ENCODE measurements at regions not wholly inside any gene's neighbourhood (a gene's known extent, or its start where the extent isn't known, plus 50 kb on each side); places are given as distances from the start of the nearest gene placed in this dataset.
"Not testable (repeated sequence)": the region's sequence is repeated elsewhere in the genome, so short reads cannot be mapped to it uniquely, and the experiment has no call there.

DNA sequence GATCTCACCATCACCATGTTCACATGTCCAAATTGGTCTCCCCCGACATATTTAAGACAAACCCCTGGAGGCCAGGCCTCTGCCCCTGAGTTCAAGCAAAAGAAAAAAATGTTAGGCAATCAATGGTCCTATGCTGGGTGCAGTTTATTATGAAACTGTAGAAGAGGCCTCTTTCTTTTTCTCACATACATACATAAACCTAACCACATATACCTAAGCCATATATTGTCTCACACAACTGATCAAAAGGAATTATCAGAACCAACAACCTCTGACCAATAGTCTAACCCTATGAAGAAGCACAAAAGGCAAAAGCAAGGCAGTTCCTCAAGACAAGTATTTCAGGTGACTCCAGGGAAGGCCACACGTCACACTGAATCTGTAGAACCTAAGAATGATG lies 49.9 kb downstream of the ILRUN start:
- Mint-ChIP-seq H3K4me3 (no peak overlapping the region), H3K27ac (peak overlapping the region in 1 of 3 donors; percentile 58), H3K27me3 (no peaks in the 10 kb centered on the region), H3K4me1 (peaks cover 12 to 37% (median 34%) of the 10 kb centered on the region in 3 donors), H3K9me3 (no peaks in the 10 kb centered on the region), H3K36me3 (peaks cover 14% of the 10 kb centered on the region)

DNA sequence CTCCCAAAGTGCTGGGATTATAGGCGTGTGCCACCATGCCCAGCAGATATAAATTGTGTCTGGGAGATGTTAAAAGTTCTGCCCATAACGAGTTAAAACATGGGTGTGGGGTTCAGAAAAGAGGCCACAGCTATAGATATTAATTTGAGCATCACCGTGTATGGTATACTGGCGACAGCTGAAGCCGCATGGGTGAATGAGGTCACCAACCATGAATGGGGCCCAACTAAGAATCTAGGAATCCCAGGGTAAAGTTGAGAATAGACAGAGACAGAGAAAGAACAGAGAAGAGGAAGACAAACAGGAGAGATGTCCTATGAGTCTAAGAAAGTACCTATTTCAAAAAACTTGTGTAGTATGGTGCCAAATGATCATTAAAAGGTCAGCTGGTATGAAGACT lies 50.9 kb downstream of the ILRUN start:
- Mint-ChIP-seq H3K27me3 (no peaks in the 10 kb centered on the region), H3K27ac (peak overlapping the region in 2 of 3 donors; percentile 30 to 39), H3K4me3 (no peak overlapping the region), H3K36me3 (peaks cover 14% of the 10 kb centered on the region), H3K4me1 (peaks cover 13 to 32% (median 27%) of the 10 kb centered on the region in 3 donors), H3K9me3 (no peaks in the 10 kb centered on the region)

- H3K9me3 Mint-ChIP-seq, result no peaks in the 10 kb centered on the region
- H3K4me3 Mint-ChIP-seq, result no peak overlapping the region
- H3K36me3 Mint-ChIP-seq, result peaks cover 18% of the 10 kb centered on the region
- H3K27me3 Mint-ChIP-seq, result no peaks in the 10 kb centered on the region
- H3K27ac Mint-ChIP-seq, result peak overlapping the region in 1 of 3 donors; percentile 34
- peaks cover 21 to 38% (median 24%) of the 10 kb centered on the region in 3 donors for H3K4me1 Mint-ChIP-seq
Observed at GRCh38 chr6:34644716-34645115, 51.9 kb downstream of the ILRUN start.

GRCh38 chr6:34642427-34642826 lies 54.1 kb downstream of the ILRUN start:
- Mint-ChIP-seq H3K4me1 (peaks cover 32 to 51% (median 38%) of the 10 kb centered on the region in 3 donors), H3K27me3 (no peaks in the 10 kb centered on the region), H3K27ac (no peak overlapping the region)

DNA sequence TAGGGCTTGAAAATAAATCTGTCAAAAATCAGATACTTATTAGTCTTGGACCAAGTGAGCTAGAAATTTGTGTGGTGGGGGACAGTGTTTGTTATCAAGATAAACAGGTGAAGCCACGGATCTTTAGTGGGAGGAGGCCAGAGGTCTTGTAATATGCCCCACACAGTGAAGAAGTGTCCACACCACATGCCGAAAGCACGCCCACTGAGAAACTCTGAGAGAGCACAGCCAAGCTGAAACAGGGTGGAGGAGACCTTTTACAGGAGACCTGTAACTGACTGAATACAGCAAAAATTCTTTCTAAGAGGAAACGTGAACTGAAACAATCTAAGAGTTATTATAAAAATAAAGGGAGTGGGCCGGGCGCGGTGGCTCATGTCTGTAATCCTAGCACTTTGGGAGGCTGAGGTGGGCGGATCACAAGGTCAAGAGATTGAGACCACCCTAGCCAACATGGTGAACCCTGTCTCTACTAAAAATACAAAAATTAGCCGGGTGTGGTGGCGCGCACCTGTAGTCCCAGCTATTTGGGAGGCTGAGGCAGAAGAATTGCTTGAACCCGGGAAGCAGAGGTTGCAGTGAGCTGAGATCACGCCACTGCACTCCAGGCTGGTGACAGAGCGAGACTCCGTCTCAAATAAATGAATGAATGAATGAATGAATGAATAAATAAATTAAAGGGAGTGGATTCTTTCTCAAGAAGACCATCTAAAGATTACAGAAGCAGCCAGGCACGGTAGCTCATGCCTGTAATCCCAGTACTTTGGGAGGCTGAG lies 56.3 kb downstream of the ILRUN start:
- Mint-ChIP-seq H3K27ac (peak overlapping the region; percentile 60 to 98 (median 97)), H3K4me3 (peak overlapping the region in 3 of 4 donors; percentile 38 to 83 (median 77)), H3K4me1 (peaks cover 25 to 40% (median 34%) of the 10 kb centered on the region in 3 donors)
- H3K27me3 Mint-ChIP-seq, H3K36me3 Mint-ChIP-seq, H3K9me3 Mint-ChIP-seq: not testable (repeated sequence)

More at GRCh38 chr6:34642427-34642826, 54.1 kb downstream of the ILRUN start:
- peaks cover 18% of the 10 kb centered on the region for H3K36me3 Mint-ChIP-seq
- no peaks in the 10 kb centered on the region for H3K9me3 Mint-ChIP-seq
- H3K4me3 Mint-ChIP-seq, result no peak overlapping the region

DNA sequence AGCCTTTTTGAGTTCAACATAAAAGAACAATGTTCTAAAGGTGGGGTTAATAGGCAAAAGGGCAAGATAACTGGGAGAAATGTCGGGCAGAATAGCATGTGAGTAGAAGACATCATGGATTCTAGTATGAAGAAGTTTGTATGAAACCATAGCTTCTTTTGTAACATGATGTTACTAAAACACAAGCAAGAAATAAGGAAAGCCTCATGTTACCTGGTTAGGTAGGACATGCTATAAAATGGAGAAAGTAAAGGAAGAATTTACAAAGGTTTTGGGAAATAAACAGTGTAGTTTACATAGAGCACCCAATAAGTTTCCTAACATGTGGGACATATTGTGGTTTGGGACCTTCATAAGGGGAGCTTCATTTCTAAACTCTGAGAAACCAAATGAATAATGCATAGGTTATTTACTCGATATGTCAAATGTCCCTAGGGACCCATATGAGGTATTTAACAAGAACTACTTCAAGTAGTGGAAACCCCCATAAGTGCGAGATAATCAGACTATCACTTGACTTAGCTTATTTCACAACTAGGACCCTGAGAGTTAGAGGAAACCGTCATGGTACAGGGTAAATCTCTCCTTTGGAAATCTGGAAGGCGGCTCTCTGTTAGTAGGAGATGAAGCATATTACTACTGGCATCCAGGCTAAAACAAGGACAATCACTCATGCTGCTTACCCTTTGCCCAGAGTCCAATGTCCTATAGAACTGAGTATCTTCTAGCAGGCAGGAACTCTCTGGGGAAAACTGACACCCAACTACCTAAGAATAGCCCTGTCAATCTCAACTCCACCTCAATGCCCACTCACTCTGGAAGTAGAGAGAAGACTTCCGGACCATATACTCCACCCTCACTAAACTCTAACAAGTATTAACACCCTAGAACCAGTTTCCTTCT lies 57.5 kb downstream of the ILRUN start:
- Mint-ChIP-seq H3K9me3 (no peaks in the 10 kb centered on the region), H3K27ac (peak overlapping the region; percentile 88 to 98 (median 97)), H3K36me3 (peaks cover 10% of the 10 kb centered on the region), H3K4me1 (peaks cover 30 to 35% (median 31%) of the 10 kb centered on the region in 3 donors), H3K4me3 (peak overlapping the region in 3 of 4 donors; percentile 32 to 86 (median 74)), H3K27me3 (no peaks in the 10 kb centered on the region)

GRCh38 chr6:34633785-34634184 lies 62.8 kb downstream of the ILRUN start:
- Mint-ChIP-seq H3K4me1 (peaks cover 12 to 23% (median 15%) of the 10 kb centered on the region in 3 donors), H3K36me3 (peaks cover 7% of the 10 kb centered on the region), H3K27ac (no peak overlapping the region), H3K27me3 (no peaks in the 10 kb centered on the region), H3K9me3 (no peaks in the 10 kb centered on the region), H3K4me3 (no peak overlapping the region)

DNA sequence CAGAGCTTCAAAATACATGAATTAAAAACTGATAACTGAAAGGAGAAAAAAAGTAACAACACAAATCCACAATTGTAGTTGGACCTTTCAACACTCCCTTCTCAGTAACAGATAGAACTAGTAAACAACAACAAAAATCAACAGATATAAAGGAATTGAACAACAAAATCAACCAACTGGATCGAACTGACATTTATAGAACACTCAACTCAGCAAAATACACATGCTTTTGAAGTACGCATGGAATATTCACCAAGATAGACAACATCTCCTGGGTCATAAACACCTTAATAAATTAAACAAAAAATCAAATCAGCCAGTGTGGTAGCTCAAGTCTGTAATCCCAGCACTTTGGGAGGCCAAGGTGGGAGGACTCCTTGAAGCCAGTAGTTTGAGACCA lies 63.3 kb downstream of the ILRUN start:
- Mint-ChIP-seq H3K27ac (no peak overlapping the region), H3K27me3 (no peaks in the 10 kb centered on the region), H3K4me1 (peaks cover 8 to 20% (median 12%) of the 10 kb centered on the region in 3 donors), H3K36me3 (peaks cover 7% of the 10 kb centered on the region), H3K9me3 (no peaks in the 10 kb centered on the region), H3K4me3 (no peak overlapping the region)

DNA sequence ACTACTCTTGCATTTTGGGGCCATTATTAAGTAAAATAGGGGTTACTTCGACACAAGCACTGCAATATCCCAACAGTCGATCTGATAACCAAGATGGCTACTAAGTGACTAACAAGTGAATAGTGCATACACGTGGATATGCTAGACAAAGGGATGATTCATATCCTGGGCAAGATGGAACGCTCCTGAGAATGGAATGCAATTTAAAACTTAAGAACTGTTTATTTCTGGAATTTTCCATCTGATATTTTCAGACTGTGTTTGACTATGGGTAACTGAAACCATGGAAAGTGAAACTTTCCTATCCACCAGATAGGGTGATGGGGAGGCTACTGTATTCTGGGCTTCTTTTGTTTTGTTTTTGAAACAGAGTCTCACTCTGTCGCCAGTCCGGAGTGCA lies 66.5 kb downstream of the ILRUN start:
- Mint-ChIP-seq H3K27me3 (no peaks in the 10 kb centered on the region), H3K9me3 (no peaks in the 10 kb centered on the region), H3K4me1 (peaks cover 5 to 15% (median 11%) of the 10 kb centered on the region in 3 donors), H3K36me3 (peaks cover 12% of the 10 kb centered on the region), H3K27ac (no peak overlapping the region), H3K4me3 (no peak overlapping the region)

- peaks cover 8% of the 10 kb centered on the region for H3K36me3 Mint-ChIP-seq
- H3K4me3 Mint-ChIP-seq, result no peak overlapping the region
- H3K27ac Mint-ChIP-seq, result peak overlapping the region in 1 of 3 donors; percentile 69
- no peaks in the 10 kb centered on the region for H3K9me3 Mint-ChIP-seq
- H3K27me3 Mint-ChIP-seq, result no peaks in the 10 kb centered on the region
- H3K4me1 Mint-ChIP-seq, result peaks cover 17 to 22% (median 20%) of the 10 kb centered on the region in 3 donors
Observed at GRCh38 chr6:34627296-34627695, 69.3 kb downstream of the ILRUN start.

DNA sequence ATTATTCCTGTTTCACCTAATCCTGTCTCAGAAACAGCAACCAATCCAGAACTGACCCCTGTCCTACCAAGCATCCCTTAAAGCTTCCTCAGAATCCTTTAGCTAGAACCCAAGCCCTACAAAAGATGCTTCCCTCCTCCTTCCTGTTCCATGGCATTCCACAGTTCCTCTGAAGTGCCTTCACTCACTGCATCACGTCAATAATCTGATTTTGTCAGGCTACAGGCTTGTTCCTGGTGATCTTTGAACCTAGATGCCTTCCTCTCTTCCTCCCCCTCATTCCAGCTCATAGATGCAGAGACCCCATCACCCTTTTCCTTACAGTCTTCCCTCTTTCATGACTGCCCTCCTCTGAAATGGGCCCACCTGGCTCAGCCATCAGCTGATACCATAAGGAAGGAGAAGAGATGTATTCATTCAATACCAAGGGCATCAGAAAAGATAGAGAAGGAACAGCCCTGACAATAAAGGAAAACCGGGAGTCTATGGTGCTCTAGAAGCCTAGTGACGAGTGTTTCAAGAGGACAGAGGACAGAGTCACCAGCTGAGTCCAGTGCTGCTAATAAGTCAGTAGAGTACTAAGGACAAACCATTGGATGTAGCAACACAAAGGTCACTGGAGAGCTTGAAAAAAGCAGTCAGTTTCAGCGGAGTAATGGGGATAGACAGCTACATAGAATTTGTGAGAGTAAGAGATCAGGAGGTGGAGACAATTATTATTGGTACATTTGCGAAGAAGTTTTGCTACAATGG lies 62.5 kb upstream of the SPDEF start:
- Mint-ChIP-seq H3K4me1 (peaks cover 26 to 33% (median 29%) of the 10 kb centered on the region in 3 donors), H3K36me3 (peaks cover 4% of the 10 kb centered on the region), H3K27ac (peak overlapping the region in 1 of 3 donors; percentile 11), H3K9me3 (no peaks in the 10 kb centered on the region), H3K4me3 (peak overlapping the region in 1 of 4 donors; percentile 11), H3K27me3 (no peaks in the 10 kb centered on the region)

GRCh38 chr6:34617231-34617630 lies 61.1 kb upstream of the SPDEF start:
- peaks cover 4% of the 10 kb centered on the region for H3K36me3 Mint-ChIP-seq
- no peaks in the 10 kb centered on the region for H3K27me3 Mint-ChIP-seq
- no peak overlapping the region for H3K27ac Mint-ChIP-seq
- H3K4me3 Mint-ChIP-seq, result no peak overlapping the region
- peaks cover 16 to 26% (median 19%) of the 10 kb centered on the region in 3 donors for H3K4me1 Mint-ChIP-seq
- no peaks in the 10 kb centered on the region for H3K9me3 Mint-ChIP-seq

GRCh38 chr6:34616227-34616585 lies 60.1 kb upstream of the SPDEF start:
- Mint-ChIP-seq H3K27me3 (no peaks in the 10 kb centered on the region), H3K4me1 (peaks cover 13 to 27% (median 14%) of the 10 kb centered on the region in 3 donors), H3K4me3 (no peak overlapping the region), H3K27ac (peak overlapping the region in 2 of 3 donors; percentile 0 to 26), H3K36me3 (peaks cover 4% of the 10 kb centered on the region), H3K9me3 (no peaks in the 10 kb centered on the region)

DNA sequence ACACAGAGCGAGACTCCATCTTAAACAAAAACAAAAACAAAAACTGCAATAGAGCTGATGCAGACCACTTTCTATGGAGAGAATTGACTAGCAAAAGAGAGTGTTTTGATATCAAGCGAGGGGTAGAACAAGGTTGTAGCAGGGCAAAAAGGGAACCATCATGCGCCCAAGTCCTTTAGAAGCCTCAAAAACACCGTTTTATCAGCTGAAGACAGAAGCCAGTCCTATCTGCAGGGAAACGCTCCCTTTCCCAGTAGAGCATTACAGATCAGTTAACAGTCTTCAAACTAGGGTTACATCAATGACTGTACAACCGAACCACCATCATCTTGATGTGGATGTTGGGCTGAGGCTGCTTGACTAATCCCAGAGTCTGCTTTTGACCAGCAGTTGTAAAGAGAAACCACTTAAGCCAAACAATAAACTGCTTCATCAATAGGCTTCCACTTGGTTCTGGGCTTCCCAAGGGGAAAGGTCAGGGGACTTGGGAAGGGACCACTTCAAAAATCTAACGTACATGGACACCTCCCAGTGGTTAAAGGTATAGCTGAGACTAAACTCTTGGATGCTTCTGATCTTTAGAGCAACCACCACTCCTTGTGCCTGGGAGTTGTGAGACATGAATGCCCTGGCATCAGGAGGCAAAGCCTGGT lies 59.6 kb upstream of the SPDEF start:
- H3K9me3 Mint-ChIP-seq, result no peaks in the 10 kb centered on the region
- H3K4me1 Mint-ChIP-seq, result peaks cover 13 to 28% (median 14%) of the 10 kb centered on the region in 3 donors
- H3K27me3 Mint-ChIP-seq, result no peaks in the 10 kb centered on the region
- H3K4me3 Mint-ChIP-seq, result no peak overlapping the region
- peaks cover 4% of the 10 kb centered on the region for H3K36me3 Mint-ChIP-seq
- H3K27ac Mint-ChIP-seq, result peak overlapping the region in 2 of 3 donors; percentile 0 to 26

Measured in IgD-negative memory B cell (primary cell).